Retinal pigment epithelial cell (primary cell): ENCODE measurements at regions not wholly inside any gene's neighbourhood (a gene's known extent, or its start where the extent isn't known, plus 50 kb on each side); places are given as distances from the start of the nearest gene placed in this dataset.

Source experiments
- DNase-seq: peaks from one replicate; pipeline ENCODE4 v3.0.0-alpha.2; 2010; ENCODE audit warnings: low read depth
- H3K4me3 ChIP-seq: 2 replicates; pipeline ENCODE4 v1.5.1; 2011; ENCODE audit warnings: mild to moderate bottlenecking, low read length, control low read depth, moderate library complexity
- CTCF ChIP-seq: conservative IDR thresholded peaks from 2 replicates; pipeline ENCODE4 v1.5.1; 2011; ENCODE audit warnings: low read depth, low read length, control low read depth, inconsistent platforms

- no peak overlapping the region for H3K4me3 ChIP-seq
- TF ChIP-seq CTCF, result no peak
- no peak for DNase-seq
Measured at GRCh38 chr1:228862542-228863505, 127.5 kb downstream of the RHOU start.

GRCh38 chr1:228863776-228864175 is 128.5 kb downstream of the RHOU start:
- TF ChIP-seq CTCF, result no peak
- H3K4me3 ChIP-seq, result no peak overlapping the region
- no peak for DNase-seq

GRCh38 chr1:228865627-228866330 is 130.5 kb downstream of the RHOU start:
- DNase-seq, result no peak
- H3K4me3 ChIP-seq, result no peak overlapping the region
- TF ChIP-seq CTCF, result no peak

DNA sequence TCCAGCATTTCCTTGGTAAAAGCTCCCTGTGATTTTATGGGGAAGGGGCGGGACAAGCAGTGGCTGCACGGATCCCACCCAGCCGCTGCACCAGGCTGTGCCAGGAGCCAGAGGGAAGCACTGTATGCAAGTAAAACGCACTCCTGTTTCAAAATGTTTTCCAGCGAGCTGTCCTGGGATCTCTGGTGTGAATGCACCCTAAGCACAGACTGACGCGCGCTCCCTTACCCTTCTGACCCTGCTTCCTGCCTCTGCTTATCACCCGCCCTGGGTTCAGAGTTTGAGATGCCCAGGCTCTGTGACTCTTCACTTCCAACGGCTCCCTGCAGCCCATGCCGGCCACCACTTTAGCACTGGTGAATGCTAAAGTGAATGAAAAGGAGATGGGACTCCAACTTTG is 131.2 kb downstream of the RHOU start:
- no peak for TF ChIP-seq CTCF
- DNase-seq, result peak; percentile 51
- no peak overlapping the region for H3K4me3 ChIP-seq

DNA sequence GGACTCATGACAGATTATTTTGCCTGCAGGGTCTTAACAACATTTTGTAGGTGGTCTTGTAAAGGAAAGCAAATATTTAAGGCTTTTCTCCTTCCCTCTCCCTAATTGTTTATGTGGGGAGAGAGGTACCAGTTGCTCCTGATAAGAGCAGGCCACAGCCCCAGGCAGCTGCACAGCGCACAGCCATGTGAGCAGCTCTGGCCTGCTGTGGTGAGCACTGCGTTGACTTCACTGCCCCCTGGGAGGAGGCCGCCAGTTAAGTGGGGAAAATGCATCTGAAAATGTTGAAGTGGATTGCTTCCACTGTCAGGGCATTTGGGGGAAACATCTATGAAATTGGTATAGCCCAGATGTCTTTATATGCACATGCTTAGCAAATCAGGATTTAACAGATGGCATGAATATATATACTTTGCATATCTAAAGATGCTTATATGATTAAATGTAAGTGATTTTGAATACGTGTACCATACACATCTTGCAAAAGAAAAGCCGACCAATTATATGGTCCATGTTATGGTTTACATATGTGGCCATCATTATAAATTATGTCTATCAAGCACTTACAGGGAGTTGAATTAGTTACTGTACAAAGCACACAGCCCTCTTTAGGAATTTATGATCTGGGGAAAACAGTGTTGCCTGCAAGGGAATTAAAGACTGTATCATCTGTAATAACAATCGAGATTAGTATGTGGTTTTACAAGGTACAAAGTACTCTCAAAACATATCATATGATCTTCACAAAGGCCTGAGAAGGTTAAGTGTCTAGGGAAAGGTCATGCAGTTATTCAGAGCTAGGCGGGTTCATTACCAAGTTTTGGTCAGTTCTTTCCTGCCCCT is 132.1 kb downstream of the RHOU start:
- peak; percentile 20 for TF ChIP-seq CTCF
- peak; percentile 48 for DNase-seq
- H3K4me3 ChIP-seq, result no peak overlapping the region

- TF ChIP-seq CTCF, result no peak
Measured at GRCh38 chr1:228867951-228868730, 132.9 kb downstream of the RHOU start.

More at GRCh38 chr1:228867951-228868730, 132.9 kb downstream of the RHOU start:
- no peak for DNase-seq
- H3K4me3 ChIP-seq, result no peak overlapping the region
